ENCODE measurements at regions not wholly inside any gene's neighbourhood (a gene's known extent, or its start where the extent isn't known, plus 50 kb on each side); places are given as distances from the start of the nearest gene placed in this dataset.
A peak's percentile ranks its signal among the peaks of the same experiment; 100 is the strongest.

GRCh38 chr7:32428546-32428945 is 61.6 kb downstream of the LSM5 start:
- DNase-seq = no peak

DNA sequence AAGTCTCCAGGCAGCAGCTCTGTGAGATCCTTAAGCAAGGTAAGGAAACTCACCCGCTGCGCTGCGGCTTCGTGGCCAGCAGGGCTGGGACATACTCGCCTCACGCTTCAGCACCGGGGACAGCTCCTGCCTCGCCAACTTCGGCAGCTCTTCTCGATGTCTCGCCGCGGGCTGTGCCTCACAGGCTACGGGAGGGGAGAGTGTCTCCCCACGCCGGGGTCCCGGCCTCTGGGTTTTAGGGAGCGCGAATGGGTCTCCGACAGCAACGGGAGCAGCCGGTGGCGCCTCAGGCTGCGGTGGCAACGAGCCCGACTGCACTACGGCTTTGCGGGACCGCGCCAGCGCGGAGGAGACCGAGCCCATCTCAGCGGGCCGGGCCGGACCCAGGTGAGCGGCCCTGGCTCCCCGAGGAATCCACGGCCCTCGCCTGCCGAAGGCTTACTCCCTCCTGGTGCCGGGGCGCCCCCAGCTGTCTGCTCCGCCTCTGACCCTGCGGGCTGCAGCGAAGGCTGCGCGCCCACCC is 62.4 kb downstream of the LSM5 start:
- DNase-seq = peak; percentile 68 to 86 (median 81)

GRCh38 chr7:32416846-32417245 is 73.3 kb downstream of the LSM5 start:
- DNase-seq = no peak

DNA sequence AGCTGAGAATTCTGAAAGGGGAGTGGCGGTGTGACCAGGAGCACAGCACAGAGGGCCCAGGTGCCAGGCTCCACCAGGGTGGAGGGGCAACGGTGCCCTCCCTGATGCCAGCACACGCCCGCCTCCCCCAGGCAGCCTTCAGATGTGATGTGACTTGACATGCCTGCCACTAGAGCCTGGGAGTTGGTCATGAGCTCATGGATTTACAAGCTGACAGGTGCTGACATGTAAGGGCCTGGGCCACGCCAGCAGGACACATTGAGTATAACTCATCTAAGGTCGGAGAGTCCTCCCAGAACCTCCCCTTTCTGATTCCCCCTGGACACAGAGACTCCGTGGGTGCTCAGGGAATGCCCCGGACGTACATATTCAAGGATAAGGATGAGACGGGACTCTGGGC is 74.2 kb downstream of the LSM5 start:
- no peak for DNase-seq

DNA sequence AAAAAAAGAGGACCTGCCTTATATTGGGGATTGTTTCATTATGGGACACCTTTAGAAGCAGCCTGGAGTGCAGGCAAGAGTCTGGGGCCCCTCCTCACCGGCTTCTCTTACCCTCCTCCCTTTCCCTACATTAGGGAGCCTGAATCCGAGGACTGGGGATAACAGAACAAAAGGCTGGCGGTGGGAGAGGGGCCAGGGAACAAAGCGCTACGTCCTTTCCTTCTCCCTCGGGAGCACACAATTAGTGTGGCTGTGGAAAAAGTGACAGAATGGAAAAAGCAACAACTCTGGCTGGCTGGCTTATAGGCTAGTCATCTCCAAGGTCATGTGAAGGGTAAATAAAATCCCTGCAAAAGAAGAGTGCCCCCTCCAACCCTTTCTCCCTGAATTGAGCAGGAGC is 74.7 kb downstream of the LSM5 start:
- no peak for DNase-seq

DNA sequence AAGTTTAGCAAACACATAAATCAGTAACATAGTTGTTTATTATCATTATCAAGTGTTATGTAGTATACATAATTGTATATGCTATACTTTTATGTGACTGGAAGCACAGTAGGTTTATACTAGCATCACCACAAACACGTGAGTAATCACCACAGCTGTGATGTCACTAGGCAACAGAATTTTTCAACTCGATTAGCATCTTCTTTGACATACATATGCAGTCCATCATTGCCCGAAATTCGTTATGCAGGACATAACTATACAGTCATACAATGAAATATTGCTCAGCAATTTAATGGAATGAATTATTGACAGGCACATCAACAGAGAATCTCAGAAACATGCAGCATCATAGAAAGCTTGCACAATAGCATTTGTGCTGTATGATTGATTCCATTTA is 77.7 kb downstream of the LSM5 start:
- no peak for DNase-seq

DNA sequence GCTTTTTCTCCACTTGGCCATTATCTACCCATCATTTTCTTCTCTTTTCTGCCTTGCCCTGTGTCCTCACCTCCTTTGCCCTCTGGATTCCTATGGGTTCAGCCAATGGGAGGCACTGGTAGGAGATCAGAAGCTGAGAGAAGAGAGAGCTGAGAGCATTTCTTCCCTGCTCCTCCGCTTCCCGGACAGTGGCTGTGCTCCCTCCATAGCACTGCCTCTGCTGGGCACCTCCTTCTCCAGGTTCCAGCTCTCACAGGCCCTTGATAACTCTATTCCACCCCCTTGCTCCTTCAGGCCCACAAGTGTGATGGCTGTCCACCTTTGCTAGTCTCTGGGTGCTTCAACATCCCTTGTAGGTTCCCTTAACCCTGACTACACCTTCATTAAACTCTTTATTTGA is 79.6 kb downstream of the LSM5 start:
- no peak for DNase-seq

- DNase-seq = no peak
Observed at GRCh38 chr7:32406386-32406785, 83.8 kb downstream of the LSM5 start.

DNA sequence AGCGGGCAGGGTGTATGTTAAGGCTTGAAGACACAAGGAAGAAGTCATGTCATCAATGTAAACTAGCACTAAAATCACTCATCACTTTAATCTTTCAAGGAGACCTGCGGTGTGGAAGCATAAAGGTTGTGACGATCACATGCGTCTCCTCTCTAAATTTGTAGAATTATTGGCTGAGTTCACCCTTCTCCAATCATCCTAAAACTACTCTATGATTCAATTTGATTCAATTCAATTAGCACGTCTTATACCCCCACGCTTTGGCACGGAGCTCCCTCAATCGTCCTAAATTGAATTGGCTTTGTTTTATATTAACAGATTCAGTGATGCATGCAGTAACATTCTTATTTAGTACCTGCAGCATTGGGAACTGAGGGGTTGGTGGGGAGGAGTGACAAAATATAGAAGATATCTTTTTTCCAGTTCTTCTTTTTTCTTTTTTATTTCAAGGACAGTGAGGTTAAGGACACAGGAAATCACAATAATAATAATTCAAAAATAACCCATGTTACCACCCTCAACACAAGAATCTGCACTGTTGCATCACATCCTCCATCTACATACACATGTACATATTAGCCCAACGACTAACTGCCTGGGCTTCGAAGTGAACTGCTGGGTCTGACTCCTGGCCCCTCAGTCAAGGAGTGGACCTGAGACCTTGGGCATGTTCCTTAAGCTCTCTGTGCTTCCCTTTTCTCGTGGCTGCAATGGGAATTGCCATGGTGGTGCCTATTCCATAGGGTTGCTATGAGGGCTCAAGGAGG is 86.5 kb downstream of the LSM5 start:
- no peak for DNase-seq

DNA sequence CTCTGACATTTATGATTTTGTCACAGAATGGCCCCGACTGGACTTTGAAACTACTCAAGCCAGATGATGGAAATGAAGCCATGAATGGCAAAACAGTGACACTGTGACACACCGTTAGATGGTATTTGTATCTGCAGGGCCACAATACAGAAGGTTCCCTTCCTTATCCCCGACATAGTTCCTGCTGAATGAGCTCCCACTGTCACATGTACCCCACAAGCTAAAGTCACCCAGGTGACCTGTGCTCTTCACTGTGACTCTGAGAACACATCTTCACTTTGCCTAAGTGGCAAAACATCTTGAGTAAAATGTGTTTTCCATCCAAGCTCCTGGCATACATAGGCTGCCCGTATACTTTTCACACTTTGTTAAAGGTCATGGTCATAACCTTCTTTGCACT is 89.5 kb downstream of the LSM5 start:
- DNase-seq = no peak

- DNase-seq = no peak
Observed at GRCh38 chr7:32399311-32399710, 90.9 kb downstream of the LSM5 start.

- no peak for DNase-seq
Observed at GRCh38 chr7:32395168-32395567, 95.0 kb downstream of the LSM5 start.

DNA sequence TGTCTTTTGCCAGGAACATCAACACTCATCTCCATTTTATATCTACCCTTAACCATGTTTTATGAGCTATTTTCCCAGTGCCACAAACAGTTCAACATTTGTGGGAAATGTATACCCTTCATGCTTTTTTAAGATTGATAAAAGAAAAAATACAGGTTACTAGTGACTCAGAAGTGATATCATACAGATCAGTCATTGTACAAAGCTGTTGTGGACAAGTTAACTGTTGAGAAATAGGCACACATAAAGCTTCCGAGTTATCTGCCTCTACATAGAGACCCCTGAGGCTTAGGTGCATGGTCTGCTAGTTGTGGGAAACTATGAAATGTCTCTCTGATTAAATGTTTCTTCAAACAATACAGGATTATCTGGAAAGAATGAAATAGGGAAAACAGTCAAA is 96.3 kb downstream of the LSM5 start:
- no peak for DNase-seq

- DNase-seq = no peak
Observed at GRCh38 chr7:32390210-32390609, 100.0 kb downstream of the LSM5 start.

- DNase-seq = peak in 1 of 3 donors; percentile 11
Observed at GRCh38 chr7:32385316-32385956, 104.7 kb downstream of the LSM5 start.

DNA sequence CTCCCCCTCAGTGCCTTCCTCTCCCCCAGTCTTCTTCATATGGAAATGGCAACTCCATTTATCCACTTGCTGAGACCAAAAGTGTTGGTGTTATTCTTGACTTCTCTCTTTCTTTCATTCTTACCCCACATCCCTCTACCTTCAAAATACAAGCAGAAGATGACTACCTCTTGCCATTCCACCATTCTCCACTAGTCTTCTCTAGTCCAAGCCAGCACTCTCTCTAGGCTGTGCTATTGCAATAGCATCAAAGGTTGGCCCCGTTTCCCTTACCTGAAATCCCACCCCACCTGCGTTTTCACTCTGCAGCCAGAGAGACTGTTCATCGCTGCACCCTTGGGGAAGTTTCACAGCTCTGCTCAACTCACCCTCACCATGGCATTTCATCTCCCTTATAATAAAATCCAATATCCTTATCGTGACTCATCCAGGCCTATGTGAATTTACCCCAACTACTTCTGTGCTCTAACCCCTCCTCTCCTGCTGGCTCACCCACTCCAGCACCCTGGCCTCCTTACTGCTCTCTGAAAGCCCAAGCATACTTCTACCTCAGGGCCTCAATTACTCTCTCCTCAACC is 109.1 kb downstream of the LSM5 start:
- DNase-seq = no peak

DNA sequence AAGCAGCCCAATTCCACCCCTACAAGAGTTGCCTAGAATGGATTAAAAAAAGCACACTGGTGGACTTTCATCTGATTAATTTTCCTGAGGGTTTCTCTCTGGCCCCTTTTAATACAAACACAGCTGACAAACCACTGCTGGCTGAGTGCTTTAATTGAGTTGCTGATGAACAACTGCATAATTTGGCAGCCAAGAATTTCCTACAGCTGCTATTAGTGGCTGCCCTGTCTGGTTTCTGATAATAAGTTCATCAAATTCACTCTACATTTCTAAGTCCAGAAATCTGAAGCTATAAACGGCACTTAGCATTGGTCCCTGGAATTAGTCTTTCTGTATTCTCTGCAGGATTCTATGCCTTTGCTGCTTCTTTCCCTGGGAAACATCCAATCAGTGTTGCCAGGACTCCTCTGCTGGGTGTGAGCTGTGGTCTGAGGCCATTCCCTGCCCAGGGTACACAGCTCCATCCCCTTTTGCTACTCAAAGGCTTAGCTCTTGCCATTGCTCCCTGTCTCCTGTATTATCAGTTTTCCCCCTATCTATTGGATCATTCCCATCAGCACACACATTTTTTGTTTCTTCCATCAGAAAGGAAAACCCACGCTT is 110.6 kb downstream of the LSM5 start:
- peak in 2 of 3 donors; percentile 5 to 16 for DNase-seq

GRCh38 chr7:32378988-32379387 is 111.2 kb downstream of the LSM5 start:
- DNase-seq = no peak

- DNase-seq = no peak
Observed at GRCh38 chr7:32364581-32364980, 125.6 kb downstream of the LSM5 start.

- DNase-seq = no peak
Observed at GRCh38 chr7:32360127-32360526, 130.1 kb downstream of the LSM5 start.

- no peak for DNase-seq
Observed at GRCh38 chr7:32357535-32358277, 132.5 kb downstream of the LSM5 start.
